CD4-positive, alpha-beta T cell treated with Interleukin-21 for 1 hour (primary cell): ENCODE measurements at regions not wholly inside any gene's neighbourhood (a gene's known extent, or its start where the extent isn't known, plus 50 kb on each side); places are given as distances from the start of the nearest gene placed in this dataset.
"Not testable (repeated sequence)": the region's sequence is repeated elsewhere in the genome, so short reads cannot be mapped to it uniquely, and the experiment has no call there.

Source experiments
- DNase-seq: peaks from one replicate; pipeline ENCODE4 v3.0.0-alpha.2; 2020

GRCh38 chr5:159792180-159792579 lies 124.1 kb upstream of the ADRA1B start:
- DNase-seq, result no peak

- no peak for DNase-seq
Observed at GRCh38 chr5:159797261-159797970, 118.9 kb upstream of the ADRA1B start.

GRCh38 chr5:159799701-159800100 lies 116.6 kb upstream of the ADRA1B start:
- DNase-seq, result no peak

- no peak for DNase-seq
Observed at GRCh38 chr5:159800131-159800840, 116.0 kb upstream of the ADRA1B start.

- no peak for DNase-seq
Observed at GRCh38 chr5:159801303-159801702, 115.0 kb upstream of the ADRA1B start.

GRCh38 chr5:159802661-159803060 lies 113.6 kb upstream of the ADRA1B start:
- no peak for DNase-seq

GRCh38 chr5:159804121-159804520 lies 112.2 kb upstream of the ADRA1B start:
- DNase-seq, result no peak

GRCh38 chr5:159805021-159805420 lies 111.3 kb upstream of the ADRA1B start:
- peak; percentile 19 for DNase-seq

DNA sequence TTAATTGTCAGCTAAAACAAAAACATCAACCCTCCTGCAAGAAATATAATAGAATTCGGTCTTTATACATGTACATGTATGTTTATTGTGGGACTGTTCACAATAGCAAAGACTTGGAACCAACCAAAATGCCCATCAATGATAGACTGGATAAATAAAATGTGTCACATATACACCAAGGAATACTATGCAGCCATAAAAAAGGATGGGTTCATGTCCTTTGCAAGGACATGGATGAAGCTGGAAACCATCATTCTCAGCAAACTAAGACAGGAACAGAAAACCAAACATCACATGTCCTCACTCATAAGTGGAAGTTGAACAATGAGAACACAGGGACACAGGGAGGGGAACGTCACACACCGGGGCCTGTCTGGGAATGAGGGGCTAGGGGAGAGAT lies 109.1 kb upstream of the ADRA1B start:
- not testable (repeated sequence) for DNase-seq

DNA sequence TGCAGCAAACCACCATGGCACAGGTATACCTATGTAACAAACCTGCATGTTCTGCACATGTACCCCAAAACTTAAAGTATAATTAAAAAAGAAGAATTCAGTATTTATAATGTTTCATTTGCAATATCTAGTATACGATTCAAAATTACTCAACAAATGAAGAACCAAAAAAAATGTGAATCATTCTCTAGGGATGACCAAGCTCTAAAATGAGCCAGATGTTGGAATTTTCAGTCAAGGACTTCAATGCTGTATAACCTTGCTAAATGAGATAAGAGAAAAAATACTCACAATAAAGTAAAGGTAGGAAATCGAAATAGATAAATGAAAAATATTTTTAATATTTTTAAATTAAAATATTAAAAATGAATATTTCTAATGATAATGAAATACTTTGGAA lies 108.7 kb upstream of the ADRA1B start:
- DNase-seq, result no peak

GRCh38 chr5:159811712-159812111 lies 104.6 kb upstream of the ADRA1B start:
- DNase-seq, result no peak

DNA sequence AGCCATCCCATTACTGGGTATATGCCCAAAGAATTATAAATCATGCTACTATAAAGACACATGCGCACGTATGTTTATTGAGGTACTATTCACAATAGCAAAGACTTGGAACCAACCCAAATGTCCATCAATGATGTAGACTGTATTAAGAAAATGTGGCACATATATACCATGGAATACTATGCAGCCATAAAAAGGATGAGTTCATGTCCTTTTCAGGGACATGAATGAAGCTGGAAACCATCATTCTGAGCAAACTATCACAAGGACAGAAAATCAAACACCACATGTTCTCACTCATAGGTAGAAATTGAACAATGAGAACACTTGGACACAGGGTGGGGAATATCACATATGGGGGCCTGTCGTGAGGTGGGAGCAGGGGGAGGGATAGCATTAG lies 103.5 kb upstream of the ADRA1B start:
- not testable (repeated sequence) for DNase-seq

- no peak for DNase-seq
Observed at GRCh38 chr5:159814222-159814621, 102.1 kb upstream of the ADRA1B start.

- DNase-seq, result no peak
Observed at GRCh38 chr5:159814805-159815585, 101.3 kb upstream of the ADRA1B start.

GRCh38 chr5:159817262-159818029 lies 98.8 kb upstream of the ADRA1B start:
- no peak for DNase-seq

GRCh38 chr5:159819591-159820411 lies 96.5 kb upstream of the ADRA1B start:
- DNase-seq, result no peak

GRCh38 chr5:159820692-159821091 lies 95.6 kb upstream of the ADRA1B start:
- no peak for DNase-seq

GRCh38 chr5:159821461-159821940 lies 94.8 kb upstream of the ADRA1B start:
- DNase-seq, result no peak

DNA sequence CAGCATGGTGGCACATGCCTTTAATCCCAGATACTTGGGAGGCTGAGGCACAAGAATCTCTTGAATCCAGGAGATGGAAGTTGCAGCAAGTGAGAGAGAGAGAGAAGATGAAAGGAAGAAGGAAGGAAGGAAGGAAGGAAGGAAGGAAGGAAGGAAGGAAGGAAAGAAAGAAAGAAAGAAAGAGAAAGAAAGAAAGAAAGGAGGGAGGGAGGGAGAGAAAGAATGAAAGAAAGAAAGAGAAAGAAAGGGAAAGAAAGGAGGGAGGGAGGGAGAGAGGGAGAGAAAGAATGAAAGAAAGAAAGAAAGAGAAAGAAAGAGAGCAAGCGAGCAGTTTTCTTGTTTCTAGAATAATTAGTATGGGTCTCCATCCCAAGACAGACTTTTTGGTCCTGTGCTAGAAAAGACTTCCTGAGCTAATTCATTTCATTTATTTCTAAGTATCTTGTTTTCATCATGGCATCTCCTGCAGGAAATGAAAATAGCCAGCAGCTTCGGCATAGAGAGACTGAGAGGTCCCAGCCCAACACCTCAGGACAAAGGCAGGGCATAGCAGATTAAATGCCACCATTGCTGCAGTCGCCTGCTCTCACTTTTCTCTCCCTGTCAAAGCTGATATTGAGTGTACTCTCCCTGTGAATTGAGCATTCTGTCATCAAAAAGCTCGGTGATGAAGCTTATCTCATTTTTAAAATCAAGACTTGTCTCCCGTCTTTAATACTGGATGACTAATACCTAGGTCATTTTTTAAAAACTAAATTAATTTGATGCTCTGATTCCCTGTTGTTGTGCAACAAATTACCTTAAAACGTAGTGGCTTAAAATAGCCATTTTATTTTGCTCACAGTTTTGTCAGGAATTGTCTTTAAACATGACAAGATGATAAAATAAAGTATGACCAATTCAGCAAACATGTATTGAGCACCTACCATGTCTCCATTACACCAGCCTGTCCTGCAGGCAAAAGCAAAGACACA lies 91.8 kb upstream of the ADRA1B start:
- no peak for DNase-seq

- DNase-seq, result no peak
Observed at GRCh38 chr5:159825551-159826051, 90.7 kb upstream of the ADRA1B start.
